ENCODE measurements at regions not wholly inside any gene's neighbourhood (a gene's known extent, or its start where the extent isn't known, plus 50 kb on each side); places are given as distances from the start of the nearest gene placed in this dataset.

DNA sequence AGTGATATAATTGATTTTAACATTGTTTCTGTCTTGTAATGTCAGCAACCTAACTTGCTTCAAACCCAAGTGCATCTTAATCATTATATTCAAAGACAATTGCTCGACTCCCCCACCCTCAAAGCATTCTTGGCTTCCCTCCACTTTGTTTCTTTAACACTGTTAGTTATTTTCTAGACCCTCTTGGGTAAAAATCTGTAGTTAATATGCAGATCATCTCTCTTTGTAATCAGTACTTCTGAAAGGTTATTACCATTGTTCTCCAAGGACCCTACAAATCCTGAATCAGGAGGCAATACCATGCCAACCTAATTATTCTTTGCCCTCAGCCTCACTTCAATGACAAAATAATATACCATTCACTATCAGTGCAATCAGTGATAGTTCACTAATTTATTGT is 1075.7 kb downstream of the AMY1C start:
- ATAC-seq (no peak), DNase-seq (no peak)

DNA sequence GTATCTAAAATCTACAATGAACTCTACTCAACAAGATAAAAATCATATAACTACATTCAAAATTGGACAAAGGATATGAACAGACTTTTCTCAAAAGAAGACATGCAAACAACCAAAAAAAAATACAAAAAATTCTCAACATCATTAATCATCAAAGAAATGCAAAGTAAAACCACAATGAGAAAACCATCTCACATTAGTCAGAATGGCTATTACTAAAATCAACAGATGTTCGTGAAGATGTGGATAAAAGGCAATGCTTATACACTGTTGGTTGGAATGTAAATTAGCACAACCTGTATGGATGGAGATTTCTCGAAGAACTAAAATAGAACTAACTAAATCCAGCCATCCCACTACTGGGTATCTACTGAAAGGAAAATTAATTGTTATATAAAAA is 1080.8 kb downstream of the AMY1C start:
- ATAC-seq, result no peak
- no peak for DNase-seq

DNA sequence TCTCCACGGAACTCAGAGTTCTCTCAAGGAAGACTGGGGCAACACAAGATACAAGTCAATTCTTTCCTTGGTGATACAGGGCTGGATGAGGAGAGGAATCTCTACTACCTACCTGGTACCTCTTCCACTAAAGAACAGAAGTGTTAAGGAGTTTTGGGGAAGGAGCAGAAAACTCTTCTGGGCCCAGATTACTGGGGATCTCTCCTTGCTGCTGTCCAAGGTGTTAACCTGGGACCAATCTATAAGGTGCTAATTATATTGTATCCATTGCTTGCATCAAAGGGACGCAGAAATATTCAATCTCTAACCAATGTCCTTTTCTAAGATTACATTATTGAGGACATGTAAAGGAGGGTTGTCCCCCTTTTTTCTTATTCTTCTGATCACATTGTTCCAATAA is 1102.5 kb downstream of the AMY1C start:
- ATAC-seq, result no peak
- no peak for DNase-seq

DNA sequence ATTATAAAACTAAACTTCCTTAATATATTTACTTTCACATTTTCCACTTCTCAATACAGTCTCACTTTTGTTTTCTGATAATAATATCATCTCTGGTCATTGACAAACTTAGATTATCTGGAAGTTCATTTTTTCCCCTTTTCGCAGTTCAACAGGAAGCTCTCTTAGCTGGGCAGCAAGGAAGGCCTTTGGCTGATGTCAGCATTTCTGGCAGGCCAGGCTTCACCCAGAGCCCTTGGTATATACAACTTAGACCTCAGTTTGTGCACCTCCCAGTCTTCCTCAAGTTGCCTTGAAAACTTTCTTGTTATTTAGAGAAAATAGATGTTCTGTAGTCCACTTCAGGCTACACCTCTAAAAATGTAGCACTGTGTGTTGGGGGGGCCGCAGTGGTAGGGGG is 1103.6 kb downstream of the AMY1C start:
- DNase-seq, result no peak
- ATAC-seq, result no peak

DNA sequence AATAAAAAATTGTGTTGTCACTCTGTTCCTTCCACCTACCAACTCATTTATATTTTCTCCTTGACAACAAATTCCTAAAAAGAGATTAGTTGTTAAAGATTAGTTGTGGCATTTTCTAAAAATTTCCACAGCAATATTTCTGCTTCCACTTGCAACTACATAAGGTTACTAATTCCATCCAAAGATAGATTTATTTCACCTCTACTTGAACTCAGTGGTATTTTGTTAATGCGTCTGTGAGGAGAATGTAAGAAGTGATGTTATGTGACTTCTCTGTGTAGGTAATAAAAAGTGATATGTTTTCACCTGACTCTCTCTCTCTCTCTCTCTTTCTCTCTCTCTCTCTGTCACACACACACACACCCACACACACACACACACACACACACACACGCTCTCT is 1104.8 kb downstream of the AMY1C start:
- no peak for DNase-seq
- ATAC-seq, result no peak

DNA sequence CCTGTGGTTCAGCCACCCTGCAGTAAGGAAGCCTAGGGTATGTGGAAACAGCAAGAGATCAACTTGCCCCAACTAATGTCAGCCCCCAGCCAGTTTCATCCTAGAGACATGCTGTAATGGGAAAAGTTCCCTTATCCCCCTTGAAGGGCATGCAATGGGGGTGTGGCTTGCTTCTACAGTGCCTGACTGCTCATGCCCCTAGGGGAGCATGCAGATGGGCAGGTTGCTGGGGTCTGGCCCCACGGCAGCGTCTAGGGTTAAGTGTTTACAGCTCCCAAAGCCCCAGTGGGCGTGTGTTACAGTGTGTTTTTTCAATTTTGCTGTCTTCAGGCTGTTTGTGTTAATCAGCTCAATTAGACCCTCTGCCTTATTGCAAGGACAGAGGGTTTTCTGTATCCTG is 1105.9 kb downstream of the AMY1C start:
- no peak for ATAC-seq

DNA sequence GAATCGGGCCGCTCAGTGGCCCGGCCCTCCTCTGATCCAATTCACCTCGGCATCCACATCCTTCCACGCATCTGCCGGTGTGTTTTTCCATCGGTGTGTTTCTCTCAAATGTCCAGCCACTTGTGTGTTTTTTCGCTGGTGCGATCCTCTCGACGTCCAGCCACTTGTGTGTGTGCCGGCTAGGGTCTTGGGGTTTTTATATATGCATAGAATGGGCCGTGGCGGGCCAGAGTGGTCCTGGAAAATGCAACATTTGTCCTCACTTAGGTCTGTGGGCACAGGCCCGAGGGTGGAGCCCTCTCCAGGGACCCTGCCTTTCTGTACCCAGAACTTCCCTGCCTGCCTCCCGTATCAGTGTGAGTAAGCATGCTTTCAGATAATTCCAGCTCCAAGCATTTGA is 1106.4 kb downstream of the AMY1C start:
- no peak for DNase-seq
- ATAC-seq, result no peak

More for the DNA sequence above, 1105.9 kb downstream of the AMY1C start:
- no peak for DNase-seq

DNA sequence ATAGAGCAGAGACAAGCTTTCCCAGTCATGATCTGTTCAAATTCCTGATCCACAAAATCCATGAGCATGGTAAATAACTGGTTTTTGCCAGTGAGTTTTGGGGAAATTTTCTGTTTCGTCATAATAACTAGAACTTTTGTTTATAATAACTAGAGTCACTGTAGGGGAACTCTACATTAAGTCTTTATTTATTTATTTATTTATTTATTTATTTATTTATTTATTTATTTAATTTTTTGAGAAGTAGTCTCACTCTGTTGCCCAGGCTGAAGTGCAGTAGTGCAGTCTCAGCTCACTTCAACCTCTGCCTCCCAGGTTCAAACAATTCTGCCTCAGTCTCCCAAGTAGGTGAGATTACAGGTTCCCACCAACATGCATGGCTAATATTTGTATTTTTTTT is 1106.8 kb downstream of the AMY1C start:
- no peak for ATAC-seq
- DNase-seq, result no peak

DNA sequence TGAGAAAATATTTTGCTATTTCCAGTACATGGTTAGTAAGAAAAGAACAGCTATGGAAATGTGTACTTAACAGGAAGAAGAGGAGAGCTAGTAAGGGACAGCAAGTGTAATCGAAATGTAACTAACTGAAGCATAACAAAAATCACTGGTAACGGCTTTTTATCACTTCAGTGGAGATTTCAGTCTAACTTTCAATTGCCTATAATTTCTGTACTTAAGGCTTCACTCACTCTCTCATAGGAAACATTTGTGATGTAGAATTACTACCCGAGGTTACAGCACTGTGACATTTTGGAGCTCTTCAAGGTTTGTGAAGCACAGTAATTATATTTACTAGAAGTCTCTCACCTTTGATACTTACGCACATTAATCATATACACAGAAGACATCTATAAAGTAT is 1119.1 kb downstream of the AMY1C start:
- DNase-seq, result no peak
- no peak for ATAC-seq

DNA sequence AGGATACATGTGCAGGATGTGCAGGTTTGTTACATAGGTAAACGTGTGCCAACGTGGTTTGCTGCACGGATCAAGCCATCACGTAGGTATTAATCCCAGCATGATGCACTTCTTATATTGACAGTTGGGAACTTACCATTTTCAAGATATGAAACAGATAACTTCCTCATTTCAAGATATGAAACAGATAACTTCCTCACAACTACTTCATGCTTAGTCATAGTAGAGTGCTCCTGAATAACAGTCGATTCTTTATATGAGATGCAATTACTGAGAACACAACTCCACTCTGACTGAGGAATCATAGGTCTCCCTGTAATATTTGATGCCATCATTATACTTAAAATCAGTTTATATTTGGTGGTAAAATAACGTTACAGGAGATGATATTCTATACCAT is 1124.3 kb downstream of the AMY1C start:
- DNase-seq (no peak), ATAC-seq (no peak)

DNA sequence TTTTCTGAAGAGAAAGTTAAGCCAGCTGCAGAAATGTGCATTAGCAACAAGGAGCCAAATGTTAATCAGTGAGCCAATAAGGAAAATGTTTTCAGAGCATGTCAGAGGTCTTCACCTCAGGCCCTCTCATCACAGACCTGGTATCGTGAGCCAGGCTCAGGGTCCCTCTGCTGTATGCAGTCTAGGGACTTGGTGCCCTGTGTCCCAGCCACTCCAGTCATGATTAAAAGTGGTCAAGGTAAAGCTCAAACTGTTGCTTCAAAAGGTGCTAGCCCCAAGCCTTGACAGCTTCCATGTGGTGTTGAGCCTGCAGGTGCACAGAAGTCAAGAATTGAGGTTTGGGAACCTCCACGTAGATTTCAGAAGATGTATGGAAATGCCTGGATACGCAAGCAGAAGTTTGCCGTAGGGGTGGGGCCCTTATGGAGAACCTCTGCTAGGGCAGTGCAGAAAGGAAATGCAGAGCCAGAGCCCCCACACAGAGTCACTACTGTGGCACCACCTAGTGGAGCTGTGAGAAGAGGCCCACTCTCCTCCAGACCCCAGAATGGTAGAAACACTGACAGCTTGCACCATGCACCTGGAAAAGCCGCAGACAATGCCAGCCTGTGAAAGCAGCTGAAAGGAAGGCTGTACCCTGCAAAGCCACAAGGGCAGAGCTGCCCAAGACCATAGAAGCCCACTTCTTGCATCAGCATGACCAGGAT is 1128.7 kb downstream of the AMY1C start:
- DNase-seq (no peak), ATAC-seq (no peak)

DNA sequence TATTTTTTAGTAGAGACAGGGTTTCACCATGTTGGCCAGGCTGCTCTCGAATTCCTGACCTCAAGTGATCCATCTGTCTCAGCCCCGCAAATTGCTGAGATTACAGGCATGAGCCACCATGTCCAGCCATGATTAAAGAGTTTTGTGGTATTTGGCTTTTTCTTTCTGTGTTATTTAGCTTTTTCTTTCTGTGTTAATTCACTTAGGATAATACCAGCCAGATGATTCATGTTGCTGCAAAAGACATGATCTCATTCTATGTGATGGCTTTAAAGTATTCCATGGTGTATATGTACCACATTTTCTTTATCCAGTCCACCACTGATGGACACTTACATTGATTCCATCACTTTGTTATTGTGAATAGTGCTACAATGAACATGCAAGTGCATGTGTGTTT is 1135.2 kb downstream of the AMY1C start:
- ATAC-seq, result no peak
- DNase-seq, result no peak

DNA sequence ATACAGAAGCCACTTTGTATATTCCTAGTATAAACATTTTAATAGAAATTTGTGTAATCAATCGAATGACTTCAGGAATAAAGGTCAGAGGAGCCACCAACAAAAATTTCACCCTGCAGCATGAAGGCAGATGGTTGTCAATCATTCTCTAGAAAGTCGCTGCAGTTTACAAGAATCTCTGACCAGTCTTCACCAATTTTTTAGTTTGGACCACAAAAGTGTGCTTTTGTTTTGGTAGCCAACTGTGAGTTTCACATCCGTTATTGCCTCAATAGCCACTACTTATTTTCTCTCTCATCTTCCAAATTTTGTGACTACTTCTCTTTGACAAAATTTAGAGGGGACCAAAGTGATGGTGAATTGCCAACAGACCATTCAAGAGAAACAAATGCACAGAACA is 1155.6 kb downstream of the AMY1C start:
- no peak for ATAC-seq
- DNase-seq, result no peak

DNA sequence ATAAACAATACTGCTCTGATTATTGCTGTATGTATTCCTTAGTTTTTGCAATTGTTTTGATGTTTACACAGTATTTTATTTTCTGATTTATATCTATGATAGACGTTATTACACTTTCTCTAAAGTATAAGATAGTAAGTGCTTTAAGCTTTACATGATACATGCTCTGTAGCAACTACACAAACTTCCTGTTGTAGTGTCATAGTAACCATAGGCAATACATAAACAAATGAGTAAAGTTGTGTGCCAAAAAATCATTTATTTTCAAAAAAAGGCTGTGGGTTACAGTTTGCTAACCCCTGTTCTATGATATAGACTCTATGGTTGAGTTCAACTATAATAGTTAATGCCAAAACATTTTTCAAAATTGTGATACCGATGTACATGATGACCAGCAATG is 1156.4 kb downstream of the AMY1C start:
- DNase-seq, result no peak

DNA sequence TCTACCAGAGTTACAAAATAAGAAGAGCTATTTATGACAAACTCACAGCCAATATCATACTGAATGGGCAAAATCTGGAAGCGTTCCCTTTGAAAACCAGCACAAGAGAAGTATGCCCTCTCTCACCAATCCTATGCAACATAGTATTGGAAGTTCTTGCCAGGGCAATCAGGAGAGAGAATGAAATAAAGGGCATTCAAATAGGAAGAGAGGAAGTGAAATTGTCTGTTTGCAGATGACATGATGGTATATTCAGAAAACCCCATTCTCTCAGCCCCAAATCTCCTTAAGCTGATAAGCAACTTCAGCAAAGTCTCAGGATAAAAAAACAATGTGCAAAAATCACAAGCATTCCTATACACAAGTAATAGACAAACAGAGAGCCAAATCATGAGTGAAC is 1169.5 kb downstream of the AMY1C start:
- DNase-seq (no peak), ATAC-seq (no peak)

More for the DNA sequence above, 1156.4 kb downstream of the AMY1C start:
- no peak for ATAC-seq

DNA sequence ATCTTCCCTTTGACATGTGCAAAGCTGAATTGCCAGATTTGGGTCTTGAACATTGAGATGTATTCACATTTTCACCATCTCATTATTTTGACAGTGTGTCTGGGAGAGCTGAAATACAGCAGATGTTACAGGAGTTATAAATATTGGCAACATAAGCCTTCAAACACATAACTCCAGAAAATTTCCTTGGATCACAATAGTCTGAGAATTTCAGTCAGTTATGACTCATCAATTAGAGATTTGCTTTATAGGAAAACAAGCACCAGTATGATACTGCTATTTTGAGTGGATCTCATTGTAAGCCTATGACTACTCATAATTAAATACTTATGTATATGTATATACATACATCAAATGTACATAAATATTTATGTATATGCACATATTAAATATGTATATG is 1171.8 kb downstream of the AMY1C start:
- DNase-seq, result no peak
- ATAC-seq, result no peak

DNA sequence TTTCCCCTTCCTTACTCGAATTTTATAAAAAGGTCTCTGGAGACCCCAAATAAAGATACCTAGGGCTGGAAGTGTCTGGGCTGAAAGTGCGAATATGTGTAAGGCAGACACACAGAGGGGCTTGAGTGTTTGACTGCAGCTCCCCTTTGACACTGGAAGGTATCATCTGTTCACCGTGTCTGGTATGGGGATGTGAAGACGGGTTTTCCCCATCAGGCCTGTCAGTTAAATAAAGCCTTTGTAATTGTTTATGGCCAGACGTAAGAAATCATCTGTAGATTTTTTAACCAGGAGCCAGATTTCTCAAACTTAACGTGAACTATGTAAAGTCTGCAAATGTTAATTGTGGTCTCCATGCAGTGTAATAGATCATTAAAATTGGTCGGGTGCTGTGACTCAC is 1173.4 kb downstream of the AMY1C start:
- no peak for ATAC-seq
- DNase-seq, result no peak

DNA sequence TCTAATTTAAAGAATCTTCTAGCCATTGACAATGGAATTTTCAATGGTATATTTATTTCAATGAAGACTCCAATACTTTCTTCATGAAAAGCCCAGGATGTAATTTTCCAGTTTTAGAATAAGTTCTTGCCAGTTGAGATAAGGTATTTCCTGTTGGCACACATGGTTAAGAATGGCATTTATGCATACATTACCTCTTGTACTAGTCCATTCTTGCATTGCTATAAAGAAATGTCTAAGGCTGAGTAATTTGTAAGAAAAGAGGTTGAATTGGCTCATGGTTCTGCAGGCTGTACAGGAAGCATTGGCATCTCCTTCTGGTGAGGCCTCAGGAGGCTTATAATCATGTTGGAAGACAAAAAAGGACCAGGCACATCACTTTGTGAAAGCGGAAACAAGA is 1179.6 kb downstream of the AMY1C start:
- no peak for DNase-seq
- ATAC-seq, result no peak

DNA sequence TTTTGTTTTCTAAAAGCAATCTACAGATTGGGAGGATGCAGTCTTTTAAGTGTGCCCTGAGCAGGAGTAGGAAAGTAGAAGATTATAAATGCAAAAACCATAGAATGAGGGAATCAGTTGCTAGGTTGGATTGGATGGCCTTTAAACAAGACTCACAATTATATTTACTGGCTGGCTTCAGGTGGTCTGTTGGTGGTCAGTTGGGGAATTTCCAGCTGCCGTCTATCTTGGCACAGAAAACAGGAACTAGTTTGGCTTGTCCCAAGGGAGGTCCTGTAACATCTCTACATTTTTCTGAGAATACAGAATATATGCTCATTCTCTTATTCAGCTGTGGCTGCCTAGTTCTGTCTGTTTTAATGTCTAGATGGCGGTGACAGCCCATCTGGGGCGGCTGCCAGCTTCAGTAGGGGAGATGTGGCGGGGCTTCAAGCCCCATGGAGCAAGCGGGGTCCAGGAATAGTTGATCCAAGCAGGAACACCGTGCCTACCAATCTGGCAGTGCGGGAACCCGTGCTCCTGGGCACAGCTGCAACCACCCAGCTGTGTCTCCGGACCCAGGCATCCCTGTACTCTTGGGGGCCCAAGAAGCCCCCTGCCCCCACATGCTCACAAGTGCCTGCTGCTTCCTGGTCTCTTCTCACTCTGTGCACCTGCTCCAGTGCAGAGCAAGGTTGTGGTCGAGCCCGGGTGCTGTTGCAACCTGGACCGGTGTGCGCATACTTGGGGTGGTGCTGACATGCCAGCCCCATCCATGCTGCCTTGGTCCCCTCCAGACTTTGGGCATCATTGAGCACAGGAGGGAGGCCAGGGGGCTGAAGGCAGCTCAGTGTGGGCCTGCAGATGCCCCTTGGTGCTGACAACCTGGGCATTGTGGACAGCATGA is 1182.6 kb downstream of the AMY1C start:
- ATAC-seq, result no peak

DNA sequence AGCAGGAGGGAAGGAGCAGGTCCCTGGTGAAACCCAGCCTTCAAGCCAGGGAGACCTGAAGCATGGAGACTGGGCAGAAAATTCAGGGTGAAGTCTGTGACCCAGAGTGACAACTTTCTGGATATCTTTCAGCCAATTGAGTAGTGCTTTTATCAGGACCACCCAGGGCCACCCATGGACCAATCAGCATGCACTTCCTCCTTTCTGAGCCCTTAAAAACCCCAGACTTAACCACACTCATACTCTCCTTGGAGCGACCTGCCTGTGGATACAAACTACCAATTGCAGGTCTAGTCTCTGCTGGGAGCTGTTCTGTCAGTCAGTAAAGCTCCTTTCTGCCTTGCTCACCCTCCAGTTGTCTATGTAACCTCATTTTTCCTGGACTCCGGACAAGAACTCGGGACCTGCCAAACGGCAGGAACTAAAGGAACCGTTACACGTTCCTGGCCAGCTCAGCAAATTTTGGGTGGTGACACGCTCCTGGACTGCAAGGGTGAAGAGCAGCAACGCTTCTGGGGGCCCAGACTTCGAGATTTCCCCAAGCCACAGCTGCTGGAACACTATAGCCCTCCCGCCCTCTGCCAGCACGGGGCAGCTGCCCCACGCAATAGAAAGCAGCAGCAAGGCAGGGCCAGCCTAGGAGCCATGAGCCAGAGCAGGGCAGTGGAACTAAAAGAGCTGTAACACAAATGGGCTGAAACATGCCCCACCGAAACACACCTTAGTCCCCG is 1183.4 kb downstream of the AMY1C start:
- ATAC-seq, result no peak
- DNase-seq, result no peak

More for the DNA sequence above, 1182.6 kb downstream of the AMY1C start:
- no peak for DNase-seq

DNA sequence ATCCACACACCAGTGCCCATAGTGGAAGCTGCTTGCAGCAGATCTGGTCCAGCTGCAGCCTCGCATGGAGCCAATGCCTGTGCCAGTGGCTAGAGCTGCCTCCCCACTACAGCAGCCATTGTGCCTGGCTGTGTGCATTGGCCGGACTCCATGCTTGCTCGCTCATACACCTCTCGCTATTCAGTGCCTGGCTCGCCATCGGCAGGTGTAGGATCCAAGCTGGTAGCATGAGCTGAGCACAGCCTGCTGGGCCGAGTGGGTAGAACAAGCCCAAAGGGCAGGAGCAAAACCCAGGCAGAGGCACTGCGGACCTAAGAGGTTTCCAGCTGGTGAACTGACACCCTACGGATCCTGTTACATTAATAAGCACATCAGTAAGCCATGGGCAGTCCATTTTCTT is 1184.1 kb downstream of the AMY1C start:
- ATAC-seq, result no peak

DNA sequence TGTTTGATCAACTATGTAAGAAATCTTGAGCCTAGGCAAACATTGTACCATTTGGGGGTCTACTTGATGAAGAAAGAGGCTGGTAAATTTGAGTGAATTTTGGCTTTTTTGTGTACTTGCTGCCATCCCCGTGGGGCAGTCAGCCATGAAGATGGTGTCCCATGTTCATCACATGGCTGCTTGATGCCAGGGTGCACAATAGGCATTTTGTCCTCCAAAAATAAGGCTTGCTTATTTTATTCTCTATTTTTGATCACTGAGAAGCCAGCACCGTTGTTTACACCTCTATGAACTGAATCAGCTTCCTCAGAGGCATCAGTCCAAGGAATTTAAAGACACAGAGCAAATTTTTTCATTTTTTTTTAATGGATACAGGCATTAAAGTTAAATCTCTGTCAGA is 1195.7 kb downstream of the AMY1C start:
- no peak for DNase-seq
- ATAC-seq, result no peak

More for the DNA sequence above, 1184.1 kb downstream of the AMY1C start:
- no peak for DNase-seq

Data from stimulated activated naive CD8-positive, alpha-beta T cell treated with anti-CD3 and anti-CD28 coated beads, Interleukin-15, Interleukin-2, amounts not matched to agents 100 U/mL and 50 U/mL, for 24 hours (primary cell).